H1 (cell line): ENCODE measurements at regions not wholly inside any gene's neighbourhood (a gene's known extent, or its start where the extent isn't known, plus 50 kb on each side); places are given as distances from the start of the nearest gene placed in this dataset.

Source experiments
- CTCF ChIA-PET: fragments of 300-600 bp; sonication (Branson Sonifier 250); formaldehyde crosslinking; loops from one replicate; lab custom pipeline; 2021; ENCODE audit not compliant: partially characterized antibody; lab: Charles Lee
- POLR2A ChIA-PET: fragments of 300-600 bp; sonication (Branson Sonifier 250); formaldehyde crosslinking; loops from one replicate; lab custom pipeline; 2021; ENCODE audit warnings: inconsistent platforms; ENCODE audit not compliant: partially characterized antibody; lab: Charles Lee
- DNase-seq, 2 experiments: peaks; one replicate each; pipeline versions ENCODE4 v3.0.0 to v3.0.0-alpha.2; 2010 to 2022; ENCODE audit warnings: low spot score in 2 of 2, low read depth in 1 of 2, mixed read lengths in 1 of 2
- FAIRE-seq: peaks from 2 replicates; lab custom pipeline; 2011; peaks lifted over from hg19 to GRCh38; lab: Jason Lieb, UNC
- H2AFZ ChIP-seq: 2 replicates; pipeline ENCODE4 v1.8.1; 2012; ENCODE audit warnings: low read length, inconsistent platforms
- H2AK5ac ChIP-seq: 2 replicates; pipeline ENCODE4 v1.6.1; 2013; ENCODE audit warnings: low read depth, low read length
- H2BK120ac ChIP-seq: replicated peaks from 2 replicates; pipeline ENCODE3; 2013; ENCODE audit warnings: low read depth, low read length, inconsistent platforms
- H2BK12ac ChIP-seq: 2 replicates; pipeline ENCODE4 v1.6.1; 2013; ENCODE audit warnings: low read depth, low read length
- H2BK15ac ChIP-seq: 2 replicates; pipeline ENCODE4 v1.6.1; 2013; ENCODE audit warnings: low read length
- H2BK20ac ChIP-seq: 2 replicates; pipeline ENCODE4 v1.6.1; 2013; ENCODE audit warnings: low read length
- H2BK5ac ChIP-seq: 2 replicates; pipeline ENCODE4 v1.6.1; 2013; ENCODE audit warnings: low read depth, low read length
- H3K14ac ChIP-seq: 2 replicates; pipeline ENCODE4 v1.6.1; 2013; ENCODE audit warnings: inconsistent platforms; ENCODE audit not compliant: insufficient read length
- H3K18ac ChIP-seq: 2 replicates; pipeline ENCODE4 v1.6.1; 2013; ENCODE audit warnings: low read length; ENCODE audit errors: extremely low read depth
- H3K23ac ChIP-seq: 2 replicates; pipeline ENCODE4 v1.6.1; 2013; ENCODE audit warnings: inconsistent platforms; ENCODE audit not compliant: insufficient read length
- H3K23me2 ChIP-seq: 2 replicates; pipeline ENCODE4 v1.6.1; 2013; ENCODE audit warnings: low read depth, low read length
- H3K27ac ChIP-seq: 2 replicates; pipeline ENCODE4 v1.6.1; 2011; ENCODE audit warnings: low read depth, low read length, inconsistent platforms
- H3K27me3 ChIP-seq, 4 experiments: replicated peaks in 1 of 4; 1 replicate in 1 of 4; 2 replicates in 3 of 4; pipeline versions ENCODE4 v1.6.1 to v1.8.1; 2011 to 2013; ENCODE audit warnings: low read length in 3 of 4, mild to moderate bottlenecking in 3 of 4, inconsistent platforms in 2 of 4, mixed read lengths in 2 of 4, moderate library complexity in 1 of 4; ENCODE audit not compliant: control insufficient read depth in 3 of 4, insufficient read depth in 3 of 4; ENCODE audit errors: extremely low read depth in 1 of 4
- H3K36me3 ChIP-seq, 4 experiments: 2 replicates each; pipeline versions ENCODE4 v1.6.1 to v1.8.1; 2011 to 2013; ENCODE audit warnings: mild to moderate bottlenecking in 4 of 4, low read length in 3 of 4, moderate library complexity in 2 of 4, control low read depth in 1 of 4, inconsistent platforms in 1 of 4; ENCODE audit not compliant: insufficient read depth in 4 of 4, control insufficient read depth in 2 of 4
- H3K4ac ChIP-seq: replicated peaks from 2 replicates; pipeline ENCODE3; 2013; ENCODE audit warnings: low read length, low read depth, mixed read lengths, inconsistent platforms; ENCODE audit not compliant: insufficient read length
- H3K4me1 ChIP-seq, 4 experiments: replicated peaks in 1 of 4; 1 replicate in 1 of 4; 2 replicates in 3 of 4; pipeline versions ENCODE4 v1.6.1 to v1.8.1; 2011 to 2013; ENCODE audit warnings: low read length in 3 of 4, inconsistent platforms in 2 of 4, mixed read lengths in 1 of 4; ENCODE audit not compliant: insufficient read depth in 4 of 4, control insufficient read depth in 3 of 4
- H3K4me2 ChIP-seq, 2 experiments: 2 replicates each; pipeline versions ENCODE4 v1.6.1 to v1.8.1; 2011 to 2013; ENCODE audit warnings: low read depth in 2 of 2, low read length in 2 of 2, control low read depth in 1 of 2, inconsistent platforms in 1 of 2, mild to moderate bottlenecking in 1 of 2; ENCODE audit not compliant: insufficient read depth in 1 of 2
- H3K4me3 ChIP-seq, 4 experiments: fragments of 200-600, 300-600 bp in 1 of 4; sonication (generic), shearing (Covaris generic), sonication (Bioruptor Twin) in 1 of 4; 2 replicates each; pipeline versions ENCODE4 v1.5.1 to v1.8.1; 2011 to 2016; ENCODE audit warnings: low read length in 4 of 4, low read depth in 3 of 4, control low read depth in 2 of 4, inconsistent platforms in 2 of 4, mild to moderate bottlenecking in 2 of 4, mixed read lengths in 1 of 4, moderate library complexity in 1 of 4; ENCODE audit not compliant: insufficient read depth in 2 of 4; ENCODE audit errors: extremely low read depth in 1 of 4
- H3K56ac ChIP-seq: replicated peaks from 2 replicates; pipeline ENCODE3; 2013; ENCODE audit warnings: low read depth, mild to moderate bottlenecking, mixed read lengths, low read length, inconsistent platforms; ENCODE audit not compliant: insufficient read length
- H3K79me1 ChIP-seq: 2 replicates; pipeline ENCODE4 v1.6.1; 2013; ENCODE audit warnings: low read depth, low read length, control low read depth
- H3K79me2 ChIP-seq, 2 experiments: 2 replicates each; pipeline versions ENCODE4 v1.6.1 to v1.8.1; 2012 to 2013; ENCODE audit warnings: low read length in 2 of 2, mild to moderate bottlenecking in 2 of 2, inconsistent platforms in 1 of 2; ENCODE audit not compliant: insufficient read depth in 2 of 2, control insufficient read depth in 1 of 2
- H3K9ac ChIP-seq, 4 experiments: replicated peaks in 1 of 4; 1 replicate in 1 of 4; 2 replicates in 3 of 4; pipeline versions ENCODE4 v1.6.1 to v1.8.1; 2011 to 2013; ENCODE audit warnings: low read depth in 3 of 4, low read length in 3 of 4, control low read depth in 2 of 4, mild to moderate bottlenecking in 2 of 4, moderate library complexity in 2 of 4, inconsistent platforms in 1 of 4; ENCODE audit errors: extremely low read depth in 1 of 4
- H3K9me3 ChIP-seq, 2 experiments: 2 replicates each; pipeline versions ENCODE4 v1.6.1 to v1.8.1; 2012 to 2013; ENCODE audit warnings: mild to moderate bottlenecking in 2 of 2, moderate library complexity in 2 of 2, control low read depth in 1 of 2, inconsistent platforms in 1 of 2, low read depth in 1 of 2, low read length in 1 of 2, mixed read lengths in 1 of 2; ENCODE audit not compliant: insufficient read depth in 2 of 2
- H4K20me1 ChIP-seq, 2 experiments: replicated peaks in 1 of 2; 2 replicates each; pipeline versions ENCODE3 to v1.8.1; 2011 to 2013; ENCODE audit warnings: inconsistent platforms in 2 of 2, low read length in 2 of 2, mild to moderate bottlenecking in 1 of 2; ENCODE audit not compliant: insufficient read depth in 2 of 2, control insufficient read depth in 1 of 2
- H4K5ac ChIP-seq: 2 replicates; pipeline ENCODE4 v1.6.1; 2013; ENCODE audit warnings: low read length, low read depth, mixed read lengths, inconsistent platforms; ENCODE audit not compliant: insufficient read length
- H4K8ac ChIP-seq: 2 replicates; pipeline ENCODE4 v1.8.0; 2013; ENCODE audit warnings: mild to moderate bottlenecking, moderate library complexity, low read length, inconsistent platforms; ENCODE audit not compliant: insufficient read depth; ENCODE audit errors: extremely low read depth
- H4K91ac ChIP-seq: replicated peaks from 2 replicates; pipeline ENCODE3; 2013; ENCODE audit warnings: low read length, mixed read lengths, inconsistent platforms; ENCODE audit not compliant: insufficient read length
- CEBPB ChIP-seq: IDR thresholded peaks from 2 replicates; pipeline ENCODE4 v1.6.1; 2012; ENCODE audit warnings: low read depth, low read length
- CHD2 ChIP-seq: IDR thresholded peaks from 2 replicates; pipeline ENCODE4 v1.6.1; 2012; ENCODE audit warnings: low read length, improper control_type of control experiment
- EGR1 ChIP-seq: IDR thresholded peaks from 2 replicates; pipeline ENCODE4 v1.6.1; 2011; ENCODE audit warnings: low read depth, low read length, borderline replicate concordance
- FOSL1 ChIP-seq: IDR thresholded peaks from 2 replicates; pipeline ENCODE4 v1.6.1; 2011; ENCODE audit warnings: mild to moderate bottlenecking, low read depth, low read length, moderate library complexity; ENCODE audit not compliant: insufficient read depth
- GTF2F1 ChIP-seq: IDR thresholded peaks from 2 replicates; pipeline ENCODE4 v1.6.1; 2012; ENCODE audit warnings: low read depth, low read length, improper control_type of control experiment, borderline replicate concordance
- HDAC2 ChIP-seq, 2 experiments: fragments of 300-600 bp in 1 of 2; sonication (generic) in 1 of 2; IDR thresholded peaks; 2 replicates each; pipeline ENCODE4 v1.6.1; 2011 to 2012; ENCODE audit warnings: low read depth in 2 of 2, low read length in 2 of 2, mild to moderate bottlenecking in 2 of 2, moderate library complexity in 2 of 2, borderline replicate concordance in 1 of 2, inconsistent platforms in 1 of 2
- HDAC6 ChIP-seq: IDR thresholded peaks from one replicate; pipeline ENCODE4 v1.7.1; 2012; ENCODE audit warnings: low read depth, mild to moderate bottlenecking, inconsistent platforms, low read length, moderate library complexity
- NRF1 ChIP-seq: IDR thresholded peaks from 2 replicates; pipeline ENCODE4 v1.6.1; 2011; ENCODE audit warnings: mild to moderate bottlenecking, low read depth, low read length, improper control_type of control experiment
- SP2 ChIP-seq: IDR thresholded peaks from 2 replicates; pipeline ENCODE4 v1.6.1; 2012; ENCODE audit warnings: mild to moderate bottlenecking, low read length, inconsistent platforms
- SUZ12 ChIP-seq: fragments of 200-600 bp; sonication (generic); IDR thresholded peaks from 2 replicates; pipeline ENCODE4 v1.6.1; 2012; ENCODE audit warnings: mild to moderate bottlenecking, inconsistent platforms, low read length, moderate library complexity, mixed read lengths
- TAF1 ChIP-seq: IDR thresholded peaks from 2 replicates; pipeline ENCODE4 v1.6.1; 2011; ENCODE audit warnings: mild to moderate bottlenecking, low read depth, low read length
- WGBS, 2 experiments: shearing (Covaris generic) in 1 of 2; methylation state at CpG; one replicate each; pipeline versions ENCODE4 v1.1.6 to v1.1.7; 2013 to 2015; ENCODE audit warnings: low lambda C conversion rate in 2 of 2, mixed read lengths in 2 of 2, inconsistent platforms in 1 of 2, low coverage in 1 of 2, missing lambda C conversion rate in 1 of 2; ENCODE audit not compliant: insufficient replicate concordance in 2 of 2, insufficient coverage in 1 of 2, insufficient read length in 1 of 2; ENCODE audit errors: extremely low coverage in 1 of 2, missing lambda C conversion rate in 1 of 2; 5-methylcytosine and 5-hydroxymethylcytosine counted together
- TF ChIP-seq, protein P1 (sequence below): IDR thresholded peaks from 2 replicates; pipeline ENCODE4 v1.6.1; 2011; ENCODE audit warnings: low read length, improper control_type of control experiment
- TF ChIP-seq, protein P2 (sequence below): IDR thresholded peaks from 2 replicates; pipeline ENCODE4 v1.6.1; 2011; ENCODE audit warnings: low read depth, mild to moderate bottlenecking, low read length; ENCODE audit not compliant: insufficient read depth

DNA sequence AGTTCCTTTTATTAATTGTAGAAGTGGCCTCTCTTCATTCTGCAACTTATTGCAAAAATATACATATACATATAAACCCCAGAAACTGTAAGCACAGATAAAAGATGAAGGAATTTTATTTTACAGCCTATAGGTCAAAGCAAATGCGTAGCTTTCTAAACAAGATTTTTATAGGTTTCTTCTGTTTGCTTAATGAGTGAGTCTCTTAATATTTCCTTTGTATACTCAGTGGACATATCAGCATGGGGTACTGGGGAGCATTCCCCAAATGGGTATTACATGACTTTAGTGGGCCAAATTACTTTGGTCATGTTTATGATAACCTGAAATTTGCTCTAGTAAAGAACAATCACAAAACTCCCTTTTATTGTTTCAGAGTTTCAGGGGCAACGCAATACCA, 1698.6 kb upstream of the IGFBP7 start:
- H4K91ac ChIP-seq = no peak overlapping the region
- no peak overlapping the region for H2AK5ac ChIP-seq
- no peak overlapping the region for H3K4me2 ChIP-seq
- no peak overlapping the region for H3K4me3 ChIP-seq
- H2BK120ac ChIP-seq = no peak overlapping the region
- no peak for FAIRE-seq
- no peak overlapping the region for H3K18ac ChIP-seq
- H3K79me2 ChIP-seq = no peaks in the 10 kb centered on the region
- no peak overlapping the region for H3K23ac ChIP-seq
- H2BK15ac ChIP-seq = no peak overlapping the region
- no peak overlapping the region for H4K5ac ChIP-seq
- no peaks in the 10 kb centered on the region for H3K27me3 ChIP-seq
- no peak overlapping the region for H2BK20ac ChIP-seq
- no peaks in the 10 kb centered on the region for H3K79me1 ChIP-seq
- DNase-seq = no peak
- H3K4me1 ChIP-seq = no peaks in the 10 kb centered on the region
- H3K36me3 ChIP-seq = no peaks in the 10 kb centered on the region
- H3K27ac ChIP-seq = no peak overlapping the region
- no peak overlapping the region for H3K9ac ChIP-seq
- no peak overlapping the region for H3K14ac ChIP-seq
- ChIA-PET CTCF (no interaction called here), POLR2A (no interaction called here)
- no peak overlapping the region for H2AFZ ChIP-seq
- 98% methylated on average over 2 of the region's 2 CpGs; no CpG with 5 or more reads in 1 of the 2 experiments for WGBS, 2 experiments
- H3K4ac ChIP-seq = no peak overlapping the region
- H4K8ac ChIP-seq = no peak overlapping the region
- no peak overlapping the region for H2BK5ac ChIP-seq
- no peak overlapping the region for H3K56ac ChIP-seq
- H4K20me1 ChIP-seq = no peaks in the 10 kb centered on the region
- no peaks in the 10 kb centered on the region for H3K23me2 ChIP-seq
- H2BK12ac ChIP-seq = no peak overlapping the region
- H3K9me3 ChIP-seq = no peaks in the 10 kb centered on the region
- TF ChIP-seq, protein P1, sequence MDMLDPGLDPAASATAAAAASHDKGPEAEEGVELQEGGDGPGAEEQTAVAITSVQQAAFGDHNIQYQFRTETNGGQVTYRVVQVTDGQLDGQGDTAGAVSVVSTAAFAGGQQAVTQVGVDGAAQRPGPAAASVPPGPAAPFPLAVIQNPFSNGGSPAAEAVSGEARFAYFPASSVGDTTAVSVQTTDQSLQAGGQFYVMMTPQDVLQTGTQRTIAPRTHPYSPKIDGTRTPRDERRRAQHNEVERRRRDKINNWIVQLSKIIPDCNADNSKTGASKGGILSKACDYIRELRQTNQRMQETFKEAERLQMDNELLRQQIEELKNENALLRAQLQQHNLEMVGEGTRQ = no peak
- no peak for TF ChIP-seq CHD2
- TF ChIP-seq, protein P2, sequence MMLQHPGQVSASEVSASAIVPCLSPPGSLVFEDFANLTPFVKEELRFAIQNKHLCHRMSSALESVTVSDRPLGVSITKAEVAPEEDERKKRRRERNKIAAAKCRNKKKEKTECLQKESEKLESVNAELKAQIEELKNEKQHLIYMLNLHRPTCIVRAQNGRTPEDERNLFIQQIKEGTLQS = no peak
- TF ChIP-seq HDAC2 (IDR thresholded peaks at IDR 0.05; ENCODE audit: borderline replicate concordance in 1 of 2, low read depth in 2 of 2, low read length in 2 of 2) = no peak
- no peak for TF ChIP-seq TAF1
- no peak for TF ChIP-seq GTF2F1
- no peak for TF ChIP-seq HDAC6
- TF ChIP-seq EGR1 = no peak
- TF ChIP-seq FOSL1 = no peak
- no peak for TF ChIP-seq SP2
- TF ChIP-seq NRF1 = no peak
- TF ChIP-seq SUZ12 = no peak
- no peak for TF ChIP-seq CEBPB
